ENCODE measurements at regions not wholly inside any gene's neighbourhood (a gene's known extent, or its start where the extent isn't known, plus 50 kb on each side); places are given as distances from the start of the nearest gene placed in this dataset.

- no peak for TF ChIP-seq CTCF (IDR thresholded peaks at IDR 0.05; ENCODE audit: low read length)
- no peak for TF ChIP-seq EZH2 (IDR thresholded peaks at IDR 0.05; ENCODE audit: borderline replicate concordance, low read length)
Observed at GRCh38 chr1:81299892-81300291, 500.8 kb upstream of the ADGRL2 start.
